Hepatocyte (in vitro differentiated cells): ENCODE measurements at regions not wholly inside any gene's neighbourhood (a gene's known extent, or its start where the extent isn't known, plus 50 kb on each side); places are given as distances from the start of the nearest gene placed in this dataset.
"Not testable (repeated sequence)": the region's sequence is repeated elsewhere in the genome, so short reads cannot be mapped to it uniquely, and the experiment has no call there.

ENCODE experiments used
- DNase-seq: peaks from one replicate; pipeline ENCODE4 v3.0.0-alpha.2; 2016; ENCODE audit warnings: low spot score
- H2AFZ ChIP-seq: fragments of 200-600 bp; sonication (generic); 2 replicates; pipeline ENCODE4 v1.6.0; 2016; ENCODE audit warnings: antibody characterized with exemption, mild to moderate bottlenecking
- H3K27ac ChIP-seq: fragments of 200-600 bp; sonication (generic); 2 replicates; pipeline ENCODE4 v1.5.1; 2016; ENCODE audit warnings: mild to moderate bottlenecking
- H3K27me3 ChIP-seq: fragments of 200-600 bp; sonication (generic); 2 replicates; pipeline ENCODE4 v1.6.1; 2016
- H3K36me3 ChIP-seq: fragments of 200-600 bp; sonication (generic); replicated peaks from 2 replicates; pipeline ENCODE4 v1.5.1; 2016; ENCODE audit warnings: low read depth; ENCODE audit not compliant: insufficient read depth
- H3K4me1 ChIP-seq: fragments of 200-600 bp; sonication (generic); 2 replicates; pipeline ENCODE4 v1.5.1; 2016; ENCODE audit warnings: mild to moderate bottlenecking, moderate library complexity; ENCODE audit not compliant: insufficient read depth
- H3K4me2 ChIP-seq: fragments of 200-600 bp; sonication (generic); 2 replicates; pipeline ENCODE4 v1.6.0; 2016
- H3K4me3 ChIP-seq: fragments of 200-600 bp; sonication (generic); 2 replicates; pipeline ENCODE4 v1.5.1; 2016; ENCODE audit warnings: mild to moderate bottlenecking
- H3K79me2 ChIP-seq: fragments of 200-600 bp; sonication (generic); 2 replicates; pipeline ENCODE4 v1.6.0; 2017; ENCODE audit warnings: mild to moderate bottlenecking
- H3K9me2 ChIP-seq: fragments of 200-600 bp; sonication (generic); replicated peaks from 2 replicates; pipeline ENCODE4 v1.6.0; 2017; ENCODE audit warnings: mild to moderate bottlenecking; ENCODE audit not compliant: insufficient read depth
- H3K9me3 ChIP-seq: fragments of 200-600 bp; sonication (generic); 2 replicates; pipeline ENCODE4 v1.5.1; 2016; ENCODE audit warnings: low read depth, mild to moderate bottlenecking
- H4K20me1 ChIP-seq: fragments of 200-600 bp; sonication (generic); 2 replicates; pipeline ENCODE4 v1.6.0; 2016; ENCODE audit warnings: mild to moderate bottlenecking; ENCODE audit not compliant: insufficient read depth, poor library complexity, severe bottlenecking
- WGBS: methylation state at CpG from one replicate; pipeline ENCODE4 v1.1.6; 2016; ENCODE audit warnings: low lambda C conversion rate; ENCODE audit errors: missing lambda C conversion rate; 5-methylcytosine and 5-hydroxymethylcytosine counted together
- TF ChIP-seq, protein P1 (sequence below): fragments of 200-600 bp; sonication (generic); IDR thresholded peaks from 2 replicates; pipeline ENCODE4 v1.5.1; 2016; ENCODE audit warnings: antibody characterized with exemption, mild to moderate bottlenecking; ENCODE audit not compliant: poor library complexity

DNA sequence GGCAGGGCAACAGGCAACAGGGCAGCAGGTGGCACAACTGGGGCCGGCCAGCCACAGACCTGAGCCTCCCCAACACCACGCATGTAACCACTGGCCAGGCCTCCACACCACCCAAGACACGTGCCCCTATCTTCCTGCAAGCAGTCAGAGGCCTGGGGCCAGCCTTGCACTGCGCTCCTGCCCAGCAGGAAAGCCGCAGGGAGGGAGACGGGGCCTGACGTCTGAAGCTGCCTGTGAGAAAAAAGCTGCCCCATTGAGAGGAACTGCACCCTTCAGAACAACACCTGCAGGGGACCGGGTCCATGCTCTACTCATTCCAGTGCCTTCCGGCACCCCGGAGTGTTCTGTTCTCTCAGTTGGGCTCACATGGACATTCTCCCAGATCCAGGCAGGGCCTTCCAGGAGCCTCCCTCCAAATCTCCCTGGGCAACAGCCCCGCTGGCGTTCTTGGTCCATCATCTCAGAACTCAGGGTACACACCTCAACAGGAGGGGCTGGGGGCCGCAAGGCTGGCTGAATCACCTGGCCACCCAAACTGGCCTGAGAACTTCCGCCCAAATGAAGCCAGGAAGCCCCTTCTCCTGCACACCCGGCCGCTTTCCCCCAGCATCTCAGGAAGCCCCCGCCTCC lies 5403.6 kb upstream of the TPTE start:
- DNase-seq, H4K20me1 ChIP-seq, H3K4me3 ChIP-seq, H3K4me1 ChIP-seq, H3K36me3 ChIP-seq, H3K4me2 ChIP-seq, H3K79me2 ChIP-seq, H3K27me3 ChIP-seq, H3K9me2 ChIP-seq, H3K27ac ChIP-seq, H3K9me3 ChIP-seq, H2AFZ ChIP-seq: not testable (repeated sequence)
- WGBS = 57% methylated on average over 1 of the region's 17 CpGs

DNA sequence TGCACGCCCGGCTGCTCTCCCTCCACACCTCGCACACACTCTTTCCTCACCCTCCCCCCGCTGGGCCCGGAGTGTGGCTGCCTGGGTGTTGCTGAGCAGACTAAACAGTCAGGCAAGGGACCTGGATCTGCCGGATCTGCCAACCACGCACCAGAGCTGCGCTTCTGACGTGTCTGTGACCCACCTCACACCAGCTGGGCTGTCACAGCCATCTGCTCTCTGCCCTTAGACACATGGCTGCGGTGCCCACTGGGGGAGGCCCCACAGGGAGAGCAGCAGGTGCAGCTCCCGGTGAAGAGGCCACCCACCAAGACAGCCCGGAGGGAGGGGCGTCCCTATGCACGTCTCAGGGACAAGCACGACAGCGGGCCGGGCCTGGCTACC lies 5403.1 kb upstream of the TPTE start:
- WGBS = 84% methylated on average over 6 of the region's 17 CpGs

DNA sequence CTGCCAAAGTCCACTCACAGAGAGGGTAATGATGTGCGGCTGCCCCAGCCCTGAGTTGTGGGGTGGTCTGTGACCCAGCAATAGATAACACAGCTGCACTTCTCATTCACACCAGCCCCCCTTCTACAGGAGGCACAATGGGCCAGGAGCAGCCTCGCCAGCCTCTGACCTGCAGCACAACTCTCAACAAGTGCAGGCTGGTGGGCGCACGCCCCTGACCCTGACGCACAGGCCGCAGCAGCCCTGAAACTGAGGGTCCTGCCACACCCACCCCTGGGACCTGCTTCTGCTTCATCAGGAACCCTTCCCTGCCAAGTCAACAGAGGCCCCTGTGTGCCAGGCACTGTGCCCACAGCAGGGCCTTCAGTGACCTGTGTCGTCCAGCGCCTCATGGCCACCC lies 5402.2 kb upstream of the TPTE start:
- H3K27me3 ChIP-seq, H3K4me3 ChIP-seq, H3K36me3 ChIP-seq, H3K4me2 ChIP-seq, H3K79me2 ChIP-seq, DNase-seq, H2AFZ ChIP-seq, H4K20me1 ChIP-seq, H3K27ac ChIP-seq, H3K9me2 ChIP-seq, H3K9me3 ChIP-seq, H3K4me1 ChIP-seq: not testable (repeated sequence)
- WGBS = 98% methylated on average over 5 of the region's 8 CpGs

More for the DNA sequence above, 5403.1 kb upstream of the TPTE start:
- not testable (repeated sequence) for DNase-seq, H3K4me2 ChIP-seq, H3K4me1 ChIP-seq, H3K27me3 ChIP-seq, H2AFZ ChIP-seq, H3K36me3 ChIP-seq, H3K27ac ChIP-seq, H3K9me2 ChIP-seq, H3K9me3 ChIP-seq, H3K4me3 ChIP-seq, H3K79me2 ChIP-seq, H4K20me1 ChIP-seq

DNA sequence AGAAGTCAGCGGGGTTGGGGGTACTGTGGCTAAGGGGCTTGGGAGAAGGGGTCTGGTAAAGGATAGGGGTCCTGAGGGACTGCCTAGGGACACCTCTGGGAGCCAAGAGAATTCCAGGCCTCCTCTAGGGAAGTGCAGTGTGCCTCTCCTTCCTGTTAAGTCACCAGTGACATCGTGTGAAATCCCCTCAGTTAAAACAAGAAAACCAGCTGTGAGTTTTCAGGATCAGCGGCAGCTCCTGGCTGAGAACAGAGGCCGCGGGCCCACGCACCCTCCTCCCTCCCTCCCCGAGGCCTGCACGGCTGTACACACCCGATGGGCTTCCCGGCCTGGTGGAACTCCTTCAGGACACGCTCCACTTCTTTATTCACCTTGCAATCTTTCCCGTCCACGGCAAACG lies 5400.0 kb upstream of the TPTE start:
- not testable (repeated sequence) for H3K27ac ChIP-seq, H3K4me1 ChIP-seq, H3K4me2 ChIP-seq, H3K9me2 ChIP-seq, H3K36me3 ChIP-seq, H3K27me3 ChIP-seq, H3K79me2 ChIP-seq, H4K20me1 ChIP-seq, DNase-seq, H3K9me3 ChIP-seq, H3K4me3 ChIP-seq, H2AFZ ChIP-seq
- 67% methylated on average over 2 of the region's 14 CpGs for WGBS

DNA sequence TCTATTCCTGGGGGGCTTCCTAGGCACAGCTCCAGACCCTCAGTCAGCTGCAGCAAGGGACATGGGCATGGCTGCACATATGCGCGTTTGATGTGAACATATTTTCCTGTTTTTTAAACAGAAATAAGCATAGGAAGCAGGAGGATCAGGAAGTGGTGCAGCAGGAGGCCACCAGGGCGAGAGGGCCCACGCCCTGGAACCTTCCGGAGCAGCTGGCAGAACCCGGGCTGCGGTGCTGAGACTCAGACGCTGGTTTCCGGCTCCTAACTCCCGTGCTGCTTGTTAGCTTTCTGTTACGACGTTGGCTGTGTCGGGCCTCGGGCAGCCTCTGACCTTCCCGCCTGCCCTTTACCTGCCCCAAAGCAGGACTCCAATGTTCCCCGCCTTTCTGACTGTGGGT lies 5399.5 kb upstream of the TPTE start:
- WGBS = no CpG with 5 or more reads among the region's 16 CpGs
- H3K4me2 ChIP-seq, H2AFZ ChIP-seq, H3K79me2 ChIP-seq, H3K4me1 ChIP-seq, H3K9me3 ChIP-seq, H4K20me1 ChIP-seq, H3K27me3 ChIP-seq, DNase-seq, H3K4me3 ChIP-seq, H3K27ac ChIP-seq, H3K9me2 ChIP-seq, H3K36me3 ChIP-seq: not testable (repeated sequence)

DNA sequence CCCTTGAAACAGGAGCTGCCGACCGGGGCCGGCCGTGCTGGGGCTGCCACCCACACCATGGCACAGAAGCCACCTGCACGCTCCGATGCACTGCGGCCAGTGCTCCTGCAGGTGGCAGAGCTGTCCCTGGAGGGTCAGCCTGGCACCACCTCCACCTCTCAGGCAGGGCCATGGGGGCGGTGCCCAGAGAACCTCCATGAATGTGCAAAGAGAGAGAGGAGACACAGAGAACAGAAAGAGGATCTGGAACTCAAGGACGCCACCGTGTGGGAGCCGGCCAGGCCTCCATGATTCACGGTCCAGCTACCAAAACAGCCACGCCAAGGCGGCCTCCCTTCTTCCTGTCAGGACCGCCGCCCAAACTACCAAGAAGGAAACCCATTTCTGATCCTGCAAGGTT lies 5397.7 kb upstream of the TPTE start:
- not testable (repeated sequence) for H4K20me1 ChIP-seq, H3K27ac ChIP-seq, H3K27me3 ChIP-seq, H3K4me2 ChIP-seq, H3K9me2 ChIP-seq, H3K4me3 ChIP-seq, H3K79me2 ChIP-seq, H3K4me1 ChIP-seq, H2AFZ ChIP-seq, H3K36me3 ChIP-seq, H3K9me3 ChIP-seq, DNase-seq
- TF ChIP-seq, protein P1, sequence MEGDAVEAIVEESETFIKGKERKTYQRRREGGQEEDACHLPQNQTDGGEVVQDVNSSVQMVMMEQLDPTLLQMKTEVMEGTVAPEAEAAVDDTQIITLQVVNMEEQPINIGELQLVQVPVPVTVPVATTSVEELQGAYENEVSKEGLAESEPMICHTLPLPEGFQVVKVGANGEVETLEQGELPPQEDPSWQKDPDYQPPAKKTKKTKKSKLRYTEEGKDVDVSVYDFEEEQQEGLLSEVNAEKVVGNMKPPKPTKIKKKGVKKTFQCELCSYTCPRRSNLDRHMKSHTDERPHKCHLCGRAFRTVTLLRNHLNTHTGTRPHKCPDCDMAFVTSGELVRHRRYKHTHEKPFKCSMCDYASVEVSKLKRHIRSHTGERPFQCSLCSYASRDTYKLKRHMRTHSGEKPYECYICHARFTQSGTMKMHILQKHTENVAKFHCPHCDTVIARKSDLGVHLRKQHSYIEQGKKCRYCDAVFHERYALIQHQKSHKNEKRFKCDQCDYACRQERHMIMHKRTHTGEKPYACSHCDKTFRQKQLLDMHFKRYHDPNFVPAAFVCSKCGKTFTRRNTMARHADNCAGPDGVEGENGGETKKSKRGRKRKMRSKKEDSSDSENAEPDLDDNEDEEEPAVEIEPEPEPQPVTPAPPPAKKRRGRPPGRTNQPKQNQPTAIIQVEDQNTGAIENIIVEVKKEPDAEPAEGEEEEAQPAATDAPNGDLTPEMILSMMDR = peak; percentile 37
- WGBS = 76% methylated on average over 7 of the region's 16 CpGs

DNA sequence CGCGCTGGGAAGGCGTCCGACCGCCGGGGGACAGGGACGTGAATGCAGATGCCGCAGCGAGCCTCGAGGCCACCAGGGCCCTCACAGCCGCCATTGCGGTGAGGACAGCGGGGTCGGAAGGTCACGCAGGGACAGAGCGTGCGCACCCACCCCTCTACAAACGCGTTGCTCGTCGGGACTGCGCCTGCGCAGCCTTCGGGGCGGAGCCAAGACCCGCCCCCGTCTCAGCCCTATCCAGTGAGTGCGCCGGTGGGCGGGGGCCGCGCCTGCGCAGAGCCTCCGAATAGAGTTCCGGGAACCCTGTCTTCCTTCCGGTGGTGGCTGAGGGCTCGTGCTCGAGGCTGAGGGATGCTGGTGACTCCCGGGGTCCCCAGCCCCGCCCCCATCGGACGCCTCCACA lies 5393.1 kb upstream of the TPTE start:
- not testable (repeated sequence) for H3K27ac ChIP-seq, H2AFZ ChIP-seq, H3K4me2 ChIP-seq, H3K27me3 ChIP-seq, H3K9me2 ChIP-seq, H3K4me3 ChIP-seq, H3K9me3 ChIP-seq, H3K4me1 ChIP-seq, H3K36me3 ChIP-seq, H4K20me1 ChIP-seq, H3K79me2 ChIP-seq
- WGBS = under 1% methylated on average over 25 of the region's 42 CpGs
- peak; percentile 95 for DNase-seq

DNA sequence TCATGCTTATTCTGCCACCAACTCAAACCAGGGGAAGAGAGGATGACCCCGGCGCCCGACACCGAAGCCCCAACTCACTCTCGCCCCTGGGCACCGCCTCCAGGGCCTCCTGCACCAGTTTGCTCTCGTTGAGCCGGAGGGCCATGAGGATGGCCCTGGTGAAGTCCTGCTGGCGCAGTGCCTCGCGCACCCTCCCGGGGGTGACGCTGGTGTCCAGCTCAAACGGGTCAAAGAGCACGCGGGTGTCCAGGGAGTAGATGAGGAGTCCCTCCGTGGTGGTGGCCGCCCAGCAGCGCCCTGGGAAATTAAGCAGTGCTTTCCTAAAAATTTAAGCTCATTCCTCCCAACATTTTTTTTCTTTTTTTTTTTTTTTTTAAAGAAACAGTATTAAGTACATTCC lies 5387.6 kb upstream of the TPTE start:
- not testable (repeated sequence) for H3K27me3 ChIP-seq, H3K36me3 ChIP-seq, H3K27ac ChIP-seq, H3K4me1 ChIP-seq, H3K4me2 ChIP-seq, H3K9me2 ChIP-seq, H3K9me3 ChIP-seq, H3K4me3 ChIP-seq, H3K79me2 ChIP-seq, H4K20me1 ChIP-seq, DNase-seq, H2AFZ ChIP-seq
- WGBS = no CpG with 5 or more reads among the region's 19 CpGs

DNA sequence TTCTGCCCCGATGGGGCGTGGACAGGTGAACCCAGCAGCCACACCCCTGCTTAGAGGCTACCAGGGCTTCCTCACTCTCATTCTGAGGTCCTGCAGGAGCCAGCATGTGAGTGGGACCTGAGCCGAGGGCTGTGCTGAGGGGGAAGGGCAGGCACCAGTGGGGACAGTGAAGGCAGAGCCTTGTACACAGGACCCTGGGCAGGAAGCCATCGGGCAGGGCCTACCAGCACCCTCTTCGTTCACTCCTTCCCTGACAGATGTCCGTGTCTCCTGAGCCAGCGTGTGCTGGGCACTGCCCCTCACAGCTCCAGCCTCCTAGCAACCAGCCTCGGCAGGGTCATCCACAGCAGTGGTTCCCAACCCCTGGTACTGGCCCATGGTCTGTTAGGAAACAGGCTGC lies 5385.0 kb upstream of the TPTE start:
- H3K9me3 ChIP-seq, H2AFZ ChIP-seq, H3K4me3 ChIP-seq, DNase-seq, H4K20me1 ChIP-seq, H3K27ac ChIP-seq, H3K9me2 ChIP-seq, H3K4me1 ChIP-seq, H3K27me3 ChIP-seq, H3K36me3 ChIP-seq, H3K4me2 ChIP-seq, H3K79me2 ChIP-seq: not testable (repeated sequence)
- WGBS = 100% methylated on average over 2 of the region's 8 CpGs
